ENCODE measurements at regions not wholly inside any gene's neighbourhood (a gene's known extent, or its start where the extent isn't known, plus 50 kb on each side); places are given as distances from the start of the nearest gene placed in this dataset.

DNA sequence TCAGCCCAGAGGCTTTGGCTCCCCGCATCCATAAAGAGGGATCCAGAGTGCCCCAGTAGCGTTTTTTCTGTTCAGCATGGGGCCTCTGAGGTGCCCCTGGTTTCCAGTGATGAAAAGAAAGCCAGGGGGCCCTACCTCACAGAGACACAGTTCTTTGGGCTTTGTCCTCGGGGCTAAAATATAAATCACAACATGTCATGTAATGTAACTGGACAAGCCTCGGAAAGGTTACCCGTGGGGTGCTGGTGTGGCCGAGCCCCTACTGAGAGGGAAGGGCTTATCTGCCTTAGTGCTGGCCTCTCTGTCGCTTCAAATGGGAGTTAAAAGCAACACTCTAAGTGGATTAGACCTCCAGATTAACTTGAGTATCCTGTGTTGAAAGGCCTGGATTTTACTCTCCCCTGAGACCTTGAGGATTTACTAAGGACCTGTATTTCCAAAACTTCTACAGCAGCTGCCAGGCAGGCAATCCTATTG lies 251.6 kb upstream of the APCDD1 start:
- intact Hi-C loops (cut with micrococcal nuclease; ENCODE audit: unreplicated experiment), result no loop called here
- BruUV-seq (replicated peaks), result no TSS peak

GRCh38 chr18:10205151-10205550 lies 249.3 kb upstream of the APCDD1 start:
- POLR2A ChIA-PET (ENCODE audit: unreplicated experiment), result no interaction called here
- Histone ChIP-seq H3F3A (ENCODE audit: insufficient read depth, low read depth) (no peaks in the 10 kb centered on the region), H3K79me2 (ENCODE audit: low read depth) (no peaks in the 10 kb centered on the region), H4K20me1 (ENCODE audit: insufficient read depth) (no peaks in the 10 kb centered on the region), H3K27ac (no peak overlapping the region), H3K36me3 (ENCODE audit: low read depth) (no peaks in the 10 kb centered on the region), H3K4me2 (no peak overlapping the region), H3K9me2 (ENCODE audit: insufficient read depth) (no peaks in the 10 kb centered on the region), H3K4me3 (no peak overlapping the region), H3K9me3 (ENCODE audit: insufficient read depth, low read depth) (0 out of 2 replicates have a peak, but pooled peaks cover 4% of the 10 kb centered on the region), H3K27me3 (ENCODE audit: insufficient read depth, low read depth) (no peaks in the 10 kb centered on the region), H2AFZ (no peak overlapping the region), H3K4me1 (replicated peaks; ENCODE audit: insufficient read depth) (no peaks in the 10 kb centered on the region)
- no peak for DNase-seq
- intact Hi-C loops (cut with micrococcal nuclease; ENCODE audit: unreplicated experiment), result no loop called here
- no TSS peak for BruUV-seq (replicated peaks)
- CTCF ChIA-PET, result no interaction called here
- TF ChIP-seq, protein P1, sequence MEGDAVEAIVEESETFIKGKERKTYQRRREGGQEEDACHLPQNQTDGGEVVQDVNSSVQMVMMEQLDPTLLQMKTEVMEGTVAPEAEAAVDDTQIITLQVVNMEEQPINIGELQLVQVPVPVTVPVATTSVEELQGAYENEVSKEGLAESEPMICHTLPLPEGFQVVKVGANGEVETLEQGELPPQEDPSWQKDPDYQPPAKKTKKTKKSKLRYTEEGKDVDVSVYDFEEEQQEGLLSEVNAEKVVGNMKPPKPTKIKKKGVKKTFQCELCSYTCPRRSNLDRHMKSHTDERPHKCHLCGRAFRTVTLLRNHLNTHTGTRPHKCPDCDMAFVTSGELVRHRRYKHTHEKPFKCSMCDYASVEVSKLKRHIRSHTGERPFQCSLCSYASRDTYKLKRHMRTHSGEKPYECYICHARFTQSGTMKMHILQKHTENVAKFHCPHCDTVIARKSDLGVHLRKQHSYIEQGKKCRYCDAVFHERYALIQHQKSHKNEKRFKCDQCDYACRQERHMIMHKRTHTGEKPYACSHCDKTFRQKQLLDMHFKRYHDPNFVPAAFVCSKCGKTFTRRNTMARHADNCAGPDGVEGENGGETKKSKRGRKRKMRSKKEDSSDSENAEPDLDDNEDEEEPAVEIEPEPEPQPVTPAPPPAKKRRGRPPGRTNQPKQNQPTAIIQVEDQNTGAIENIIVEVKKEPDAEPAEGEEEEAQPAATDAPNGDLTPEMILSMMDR (conservative IDR thresholded peaks at IDR 0.05), result no peak
- no peak for TF ChIP-seq EZH2 (IDR thresholded peaks at IDR 0.05; ENCODE audit: low read depth)

More for the DNA sequence above, 251.6 kb upstream of the APCDD1 start:
- no peak for DNase-seq
- no peaks in the 10 kb centered on the region for H3K79me2 ChIP-seq (ENCODE audit: low read depth)
- no peak for TF ChIP-seq EZH2 (IDR thresholded peaks at IDR 0.05; ENCODE audit: low read depth)
- TF ChIP-seq, protein P1 (conservative IDR thresholded peaks at IDR 0.05), result no peak
- H2AFZ ChIP-seq, result no peak overlapping the region
- peaks cover 4% of the 10 kb centered on the region; the same call in 1 of the 2 replicates for H3K9me3 ChIP-seq (ENCODE audit: insufficient read depth, low read depth)
- H3K9me2 ChIP-seq (ENCODE audit: insufficient read depth), result no peaks in the 10 kb centered on the region
- CTCF ChIA-PET, result no interaction called here
- no peak overlapping the region for H3K27ac ChIP-seq
- H4K20me1 ChIP-seq (ENCODE audit: insufficient read depth), result no peaks in the 10 kb centered on the region
- POLR2A ChIA-PET (ENCODE audit: unreplicated experiment), result no interaction called here
- H3K27me3 ChIP-seq (ENCODE audit: insufficient read depth, low read depth), result no peaks in the 10 kb centered on the region
- H3K4me3 ChIP-seq, result no peak overlapping the region
- no peaks in the 10 kb centered on the region for H3K4me1 ChIP-seq (replicated peaks; ENCODE audit: insufficient read depth)
- H3F3A ChIP-seq (ENCODE audit: insufficient read depth, low read depth), result no peaks in the 10 kb centered on the region
- no peak overlapping the region for H3K4me2 ChIP-seq
- H3K36me3 ChIP-seq (ENCODE audit: low read depth), result no peaks in the 10 kb centered on the region

DNA sequence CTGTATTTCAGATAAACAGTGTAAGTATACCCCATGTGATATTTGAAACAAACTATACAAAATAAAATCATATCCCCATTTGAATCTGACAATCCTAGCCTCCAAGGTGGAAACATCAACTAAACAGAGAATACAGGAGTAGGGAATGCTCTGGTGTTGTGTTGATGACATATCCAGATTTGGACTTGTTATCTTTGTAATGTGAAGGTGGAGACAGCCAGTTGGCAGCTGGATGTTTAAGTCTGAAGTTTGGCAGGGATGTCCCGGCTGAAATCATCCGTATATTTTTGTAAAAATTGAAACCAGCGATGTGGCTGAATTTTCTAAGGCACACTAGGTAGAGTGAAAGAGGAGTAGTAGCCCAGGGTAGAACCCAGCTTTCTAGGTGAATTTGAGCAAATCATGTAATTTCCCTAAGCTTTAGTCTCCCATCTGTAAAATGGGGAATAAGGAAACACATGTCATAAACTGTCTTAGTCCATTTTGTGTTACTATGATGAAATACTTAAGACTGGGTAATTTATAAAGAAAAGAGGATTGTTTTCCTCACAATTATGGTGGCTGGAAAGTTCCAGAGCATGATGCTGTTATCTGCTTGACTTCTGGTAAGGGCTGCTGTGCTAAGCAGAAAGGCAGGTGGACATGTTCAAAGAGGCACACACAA lies 246.6 kb upstream of the APCDD1 start:
- H3K9me2 ChIP-seq (ENCODE audit: insufficient read depth), result no peaks in the 10 kb centered on the region

More for the DNA sequence above, 246.6 kb upstream of the APCDD1 start:
- Histone ChIP-seq H3K4me3 (no peak overlapping the region), H3K36me3 (ENCODE audit: low read depth) (no peaks in the 10 kb centered on the region), H3K4me1 (replicated peaks; ENCODE audit: insufficient read depth) (no peaks in the 10 kb centered on the region), H3K79me2 (ENCODE audit: low read depth) (no peaks in the 10 kb centered on the region), H3F3A (ENCODE audit: insufficient read depth, low read depth) (no peaks in the 10 kb centered on the region), H3K27ac (no peak overlapping the region), H4K20me1 (ENCODE audit: insufficient read depth) (no peaks in the 10 kb centered on the region), H3K27me3 (ENCODE audit: insufficient read depth, low read depth) (no peaks in the 10 kb centered on the region), H3K4me2 (no peak overlapping the region), H2AFZ (no peak overlapping the region), H3K9me3 (ENCODE audit: insufficient read depth, low read depth) (no peaks in the 10 kb centered on the region)
- intact Hi-C loops (cut with micrococcal nuclease; ENCODE audit: unreplicated experiment), result no loop called here
- TF ChIP-seq, protein P1 (conservative IDR thresholded peaks at IDR 0.05), result no peak
- no peak for TF ChIP-seq EZH2 (IDR thresholded peaks at IDR 0.05; ENCODE audit: low read depth)
- ChIA-PET CTCF (no interaction called here), POLR2A (ENCODE audit: unreplicated experiment) (no interaction called here)
- DNase-seq, result no peak
- BruUV-seq (replicated peaks), result no TSS peak
